Smooth muscle cell (in vitro differentiated cells): ENCODE measurements at regions not wholly inside any gene's neighbourhood (a gene's known extent, or its start where the extent isn't known, plus 50 kb on each side); places are given as distances from the start of the nearest gene placed in this dataset.

Experiments
- DNase-seq: peaks from one replicate; lab custom pipeline; 2025; ENCODE audit not compliant: unreplicated experiment; lab: John Stamatoyannopoulos, UW
- H2AFZ ChIP-seq: fragments of 200-600 bp; sonication (generic); 2 replicates; pipeline ENCODE4 v1.6.0; 2016; ENCODE audit warnings: antibody characterized with exemption, low read depth, mild to moderate bottlenecking
- H3F3A ChIP-seq: fragments of 200-600 bp; sonication (generic); 2 replicates; pipeline ENCODE4 v1.6.0; 2017; ENCODE audit warnings: antibody characterized with exemption, low read depth
- H3K27ac ChIP-seq: fragments of 200-600 bp; sonication (generic); 2 replicates; pipeline ENCODE4 v1.5.1; 2016; ENCODE audit warnings: low read depth, mild to moderate bottlenecking
- H3K27me3 ChIP-seq: fragments of 200-600 bp; sonication (generic); 2 replicates; pipeline ENCODE4 v1.6.1; 2016; ENCODE audit warnings: low read depth, mild to moderate bottlenecking
- H3K36me3 ChIP-seq: fragments of 200-600 bp; sonication (generic); 2 replicates; pipeline ENCODE4 v1.5.1; 2016; ENCODE audit warnings: low read depth
- H3K4me1 ChIP-seq: fragments of 200-600 bp; sonication (generic); 2 replicates; pipeline ENCODE4 v1.5.1; 2016; ENCODE audit warnings: low read depth
- H3K4me2 ChIP-seq: fragments of 200-600 bp; sonication (generic); 2 replicates; pipeline ENCODE4 v1.6.0; 2016; ENCODE audit warnings: mild to moderate bottlenecking
- H3K4me3 ChIP-seq: fragments of 200-600 bp; sonication (generic); 2 replicates; pipeline ENCODE4 v1.5.1; 2016; ENCODE audit warnings: mild to moderate bottlenecking
- H3K79me2 ChIP-seq: fragments of 200-600 bp; sonication (generic); 2 replicates; pipeline ENCODE4 v1.6.0; 2016; ENCODE audit warnings: low read depth, mild to moderate bottlenecking
- H3K9ac ChIP-seq: fragments of 200-600 bp; sonication (generic); 2 replicates; pipeline ENCODE4 v1.6.0; 2016; ENCODE audit warnings: low read depth
- H3K9me3 ChIP-seq: fragments of 200-600 bp; sonication (generic); replicated peaks from 2 replicates; pipeline ENCODE4 v1.5.1; 2016; ENCODE audit warnings: low read depth
- H4K20me1 ChIP-seq: fragments of 200-600 bp; sonication (generic); 2 replicates; pipeline ENCODE4 v1.6.0; 2016; ENCODE audit warnings: low read depth
- CTCF ChIP-seq: fragments of 200-600 bp; sonication (generic); IDR thresholded peaks from 2 replicates; pipeline ENCODE4 v1.5.1; 2017; ENCODE audit warnings: borderline replicate concordance, mild to moderate bottlenecking, antibody characterized with exemption; ENCODE audit not compliant: insufficient read depth, poor library complexity, severe bottlenecking
- WGBS: methylation state at CpG from one replicate; pipeline ENCODE4 v1.1.7; 2016; ENCODE audit warnings: low lambda C conversion rate; 5-methylcytosine and 5-hydroxymethylcytosine counted together

- no peaks in the 10 kb centered on the region for H3K36me3 ChIP-seq
- no peak overlapping the region for H3K9ac ChIP-seq
- H3F3A ChIP-seq = no peaks in the 10 kb centered on the region
- no peak for TF ChIP-seq CTCF
- no peaks in the 10 kb centered on the region for H3K27me3 ChIP-seq
- WGBS = 87% methylated on average over 3 of the region's 3 CpGs
- no peak for DNase-seq
- no peaks in the 10 kb centered on the region for H4K20me1 ChIP-seq
- no peak overlapping the region for H3K27ac ChIP-seq
- H2AFZ ChIP-seq = no peak overlapping the region
- no peak overlapping the region for H3K4me3 ChIP-seq
- no peaks in the 10 kb centered on the region for H3K4me1 ChIP-seq
- no peaks in the 10 kb centered on the region for H3K9me3 ChIP-seq
- H3K79me2 ChIP-seq = no peaks in the 10 kb centered on the region
- no peak overlapping the region for H3K4me2 ChIP-seq
Measured at GRCh38 chr18:22296304-22296703, 121.4 kb downstream of the CTAGE1 start.

- no peak for DNase-seq
- Histone ChIP-seq H3K9me3 (no peaks in the 10 kb centered on the region), H3K4me3 (no peak overlapping the region), H3F3A (no peaks in the 10 kb centered on the region), H3K27ac (no peak overlapping the region), H3K36me3 (no peaks in the 10 kb centered on the region), H2AFZ (no peak overlapping the region), H3K79me2 (no peaks in the 10 kb centered on the region), H4K20me1 (no peaks in the 10 kb centered on the region), H3K9ac (no peak overlapping the region), H3K4me2 (no peak overlapping the region), H3K4me1 (no peaks in the 10 kb centered on the region), H3K27me3 (no peaks in the 10 kb centered on the region)
- 49% methylated on average over 1 of the region's 1 CpG for WGBS
- TF ChIP-seq CTCF = no peak
Measured at GRCh38 chr18:22293417-22293816, 124.0 kb downstream of the GATA6 start.

GRCh38 chr18:22290004-22290403, 120.6 kb downstream of the GATA6 start:
- H3F3A ChIP-seq = no peaks in the 10 kb centered on the region
- H2AFZ ChIP-seq = no peak overlapping the region
- H3K4me2 ChIP-seq = no peak overlapping the region
- H3K4me3 ChIP-seq = no peak overlapping the region
- no peaks in the 10 kb centered on the region for H3K27me3 ChIP-seq
- no peak overlapping the region for H3K27ac ChIP-seq
- no peaks in the 10 kb centered on the region for H3K36me3 ChIP-seq
- no peaks in the 10 kb centered on the region for H3K9me3 ChIP-seq
- H3K79me2 ChIP-seq = no peaks in the 10 kb centered on the region
- no peaks in the 10 kb centered on the region for H4K20me1 ChIP-seq
- no peak for TF ChIP-seq CTCF
- H3K9ac ChIP-seq = no peak overlapping the region
- H3K4me1 ChIP-seq = no peaks in the 10 kb centered on the region
- WGBS = 100% methylated on average over 1 of the region's 1 CpG
- DNase-seq = no peak

GRCh38 chr18:22286585-22286984, 117.2 kb downstream of the GATA6 start:
- TF ChIP-seq CTCF = no peak
- Histone ChIP-seq H3F3A (no peaks in the 10 kb centered on the region), H3K4me1 (no peaks in the 10 kb centered on the region), H3K27ac (no peak overlapping the region), H3K36me3 (no peaks in the 10 kb centered on the region), H4K20me1 (no peaks in the 10 kb centered on the region), H3K27me3 (no peaks in the 10 kb centered on the region), H3K79me2 (no peaks in the 10 kb centered on the region), H3K4me2 (peak overlapping the region; percentile 60), H3K9ac (no peak overlapping the region), H3K4me3 (no peak overlapping the region), H2AFZ (peak overlapping the region; percentile 40), H3K9me3 (no peaks in the 10 kb centered on the region)
- WGBS = 28% methylated on average over 5 of the region's 5 CpGs
- DNase-seq = no peak
